GM12878 (cell line): ENCODE measurements at regions not wholly inside any gene's neighbourhood (a gene's known extent, or its start where the extent isn't known, plus 50 kb on each side); places are given as distances from the start of the nearest gene placed in this dataset.

Experiments
- CHD4 ChIP-seq: fragments of 200-600 bp; sonication (generic); IDR thresholded peaks from 2 replicates; pipeline ENCODE4 v1.6.1; 2016; ENCODE audit warnings: mild to moderate bottlenecking
- EGR1 ChIP-seq, 2 experiments: IDR thresholded peaks; 1 replicate in 1 of 2; 2 replicates in 1 of 2; pipeline ENCODE4 v1.6.1; 2011 to 2012; ENCODE audit warnings: low read depth in 2 of 2, low read length in 2 of 2, borderline replicate concordance in 1 of 2, mild to moderate bottlenecking in 1 of 2, moderate library complexity in 1 of 2
- MAX ChIP-seq: IDR thresholded peaks from 2 replicates; pipeline ENCODE4 v1.6.1; 2012; ENCODE audit warnings: low read depth, low read length, improper control_type of control experiment
- MEF2A ChIP-seq: IDR thresholded peaks from 2 replicates; pipeline ENCODE4 v1.6.1; 2011; ENCODE audit warnings: low read depth, mild to moderate bottlenecking, low read length, moderate library complexity; ENCODE audit not compliant: insufficient read depth
- POLR2A ChIP-seq: IDR thresholded peaks from 2 replicates; pipeline ENCODE4 v1.6.1; 2011; ENCODE audit warnings: low read depth, mild to moderate bottlenecking, low read length
- POLR2AphosphoS5 ChIP-seq: IDR thresholded peaks from 2 replicates; pipeline ENCODE4 v1.6.1; 2011; ENCODE audit warnings: mild to moderate bottlenecking, low read length, inconsistent platforms
- RAD21 ChIP-seq: IDR thresholded peaks from 2 replicates; pipeline ENCODE4 v1.6.1; 2011; ENCODE audit warnings: mild to moderate bottlenecking, low read depth, low read length, moderate library complexity; ENCODE audit not compliant: insufficient read depth
- RFX5 ChIP-seq: IDR thresholded peaks from 2 replicates; pipeline ENCODE4 v1.6.1; 2011; ENCODE audit warnings: low read depth, low read length, improper control_type of control experiment
- SMC3 ChIP-seq: IDR thresholded peaks from 2 replicates; pipeline ENCODE4 v1.6.1; 2011; ENCODE audit warnings: low read length, improper control_type of control experiment, borderline replicate concordance
- USF1 ChIP-seq: IDR thresholded peaks from 2 replicates; pipeline ENCODE4 v1.6.1; 2011; ENCODE audit warnings: borderline replicate concordance, low read depth, mild to moderate bottlenecking, moderate library complexity, mixed read lengths, low read length; ENCODE audit not compliant: insufficient read depth; ENCODE audit errors: extremely low read length
- ZNF274 ChIP-seq: IDR thresholded peaks from one replicate; pipeline ENCODE4 v1.8.0; 2011; ENCODE audit not compliant: insufficient read length, insufficient read depth
- ZZZ3 ChIP-seq: IDR thresholded peaks from 2 replicates; pipeline ENCODE4 v1.6.1; 2011; ENCODE audit warnings: low read depth; ENCODE audit not compliant: control insufficient read depth, insufficient read length

- no peak for TF ChIP-seq RFX5
- TF ChIP-seq RAD21: no peak
- no peak for TF ChIP-seq ZNF274
- TF ChIP-seq USF1: no peak
- no peak for TF ChIP-seq MEF2A
- TF ChIP-seq CHD4: no peak
- no peak for TF ChIP-seq SMC3
- no peak for TF ChIP-seq MAX
- no peak for TF ChIP-seq ZZZ3
- TF ChIP-seq POLR2AphosphoS5: no peak
- TF ChIP-seq POLR2A: no peak
- TF ChIP-seq EGR1 (IDR thresholded peaks at IDR 0.05; ENCODE audit: borderline replicate concordance in 1 of 2, low read depth in 2 of 2, low read length in 2 of 2): no peak
Observed at GRCh38 chr18:77522051-77522675, 272.5 kb downstream of the GALR1 start.
